SK-N-SH treated with all-trans-retinoic acid at 6 μM for 48 hours (cell line): ENCODE measurements at regions not wholly inside any gene's neighbourhood (a gene's known extent, or its start where the extent isn't known, plus 50 kb on each side); places are given as distances from the start of the nearest gene placed in this dataset.

ENCODE experiments used
- ATAC-seq: fragments of 200-7000 bp; cut with Tn5 transposase; 3 replicates; pipeline ENCODE4 v1.9.1; 2020; ENCODE audit warnings: mild to moderate bottlenecking, moderate library complexity
- ARNTL ChIP-seq: fragments of 450-650 bp; formaldehyde crosslinking; IDR thresholded peaks from 2 replicates; pipeline ENCODE4 v1.5.0; 2020; ENCODE audit warnings: low read depth, mild to moderate bottlenecking, moderate library complexity, borderline replicate concordance
- CREB5 ChIP-seq: fragments of 250-450 bp; sonication (Bioruptor Pico); IDR thresholded peaks from 2 replicates; pipeline ENCODE4 v1.5.1; 2020; ENCODE audit warnings: low read depth, mild to moderate bottlenecking, moderate library complexity
- CSRNP3 ChIP-seq: fragments of 250-450 bp; sonication (Bioruptor Pico); IDR thresholded peaks from 2 replicates; pipeline ENCODE4 v1.5.1; 2021; ENCODE audit warnings: mild to moderate bottlenecking, moderate library complexity
- ESRRG ChIP-seq: fragments of 250-450 bp; sonication (Bioruptor Pico); IDR thresholded peaks from 2 replicates; pipeline ENCODE4 v1.6.1; 2021; ENCODE audit warnings: mild to moderate bottlenecking
- GLIS3 ChIP-seq: fragments of 250-450 bp; sonication (Bioruptor Pico); IDR thresholded peaks from 2 replicates; pipeline ENCODE4 v1.5.0; 2020; ENCODE audit warnings: mild to moderate bottlenecking, moderate library complexity
- ISL1 ChIP-seq: fragments of 250-450 bp; sonication (Bioruptor Pico); IDR thresholded peaks from 2 replicates; pipeline ENCODE4 v2.1.2; 2022; ENCODE audit warnings: mild to moderate bottlenecking, moderate library complexity
- OSR1 ChIP-seq: fragments of 250-450 bp; sonication (Bioruptor Pico); IDR thresholded peaks from 2 replicates; pipeline ENCODE4 v1.8.0; 2022; ENCODE audit warnings: moderate library complexity, mild to moderate bottlenecking, inconsistent platforms
- PATZ1 ChIP-seq: fragments of 250-450 bp; sonication (Bioruptor Pico); IDR thresholded peaks from 2 replicates; pipeline ENCODE4 v1.8.0; 2020; ENCODE audit warnings: mild to moderate bottlenecking, moderate library complexity, borderline replicate concordance
- PPARA ChIP-seq: fragments of 250-450 bp; sonication (Bioruptor Pico); IDR thresholded peaks from 2 replicates; pipeline ENCODE4 v1.5.0; 2020; ENCODE audit warnings: mild to moderate bottlenecking, borderline replicate concordance
- RARB ChIP-seq: fragments of 250-450 bp; sonication (Bioruptor Pico); IDR thresholded peaks from 2 replicates; pipeline ENCODE4 v1.8.0; 2021; ENCODE audit warnings: mild to moderate bottlenecking, moderate library complexity
- SNAI2 ChIP-seq: fragments of 250-450 bp; sonication (Bioruptor Pico); IDR thresholded peaks from 2 replicates; pipeline ENCODE4 v1.5.0; 2020; ENCODE audit warnings: mild to moderate bottlenecking, moderate library complexity
- TCF4 ChIP-seq: fragments of 250-450 bp; sonication (Bioruptor Pico); IDR thresholded peaks from 2 replicates; pipeline ENCODE4 v1.8.0; 2021; ENCODE audit warnings: mild to moderate bottlenecking, moderate library complexity, borderline replicate concordance
- TOX ChIP-seq: fragments of 250-450 bp; sonication (Bioruptor Pico); IDR thresholded peaks from 2 replicates; pipeline ENCODE4 v1.8.0; 2021; ENCODE audit warnings: mild to moderate bottlenecking, moderate library complexity, borderline replicate concordance
- TSHZ2 ChIP-seq: fragments of 250-450 bp; sonication (Bioruptor Pico); IDR thresholded peaks from 2 replicates; pipeline ENCODE4 v1.5.0; 2020; ENCODE audit warnings: mild to moderate bottlenecking, moderate library complexity
- ZC3H10 ChIP-seq: fragments of 250-450 bp; sonication (Bioruptor Pico); IDR thresholded peaks from 2 replicates; pipeline ENCODE4 v1.5.1; 2021; ENCODE audit warnings: mild to moderate bottlenecking, moderate library complexity
- ZFP3 ChIP-seq: fragments of 250-450 bp; sonication (Bioruptor Pico); IDR thresholded peaks from 2 replicates; pipeline ENCODE4 v1.5.0; 2020; ENCODE audit warnings: mild to moderate bottlenecking, moderate library complexity
- ZFP30 ChIP-seq: fragments of 450-650 bp; formaldehyde crosslinking; IDR thresholded peaks from 2 replicates; pipeline ENCODE4 v1.5.0; 2022; ENCODE audit warnings: mild to moderate bottlenecking, moderate library complexity
- ZNF565 ChIP-seq: fragments of 450-650 bp; formaldehyde crosslinking; conservative IDR thresholded peaks from 2 replicates; pipeline ENCODE4 v1.5.0; 2020; ENCODE audit warnings: low read depth, mild to moderate bottlenecking, moderate library complexity
- ZNF70 ChIP-seq: fragments of 450-650 bp; formaldehyde crosslinking; IDR thresholded peaks from 2 replicates; pipeline ENCODE4 v1.5.0; 2020; ENCODE audit warnings: mild to moderate bottlenecking, moderate library complexity
- ZNF8 ChIP-seq: fragments of 450-650 bp; formaldehyde crosslinking; IDR thresholded peaks from 2 replicates; pipeline ENCODE4 v1.5.0; 2020; ENCODE audit warnings: mild to moderate bottlenecking, moderate library complexity
- TF ChIP-seq, protein P1 (sequence below): fragments of 250-450 bp; sonication (Bioruptor Pico); IDR thresholded peaks from 2 replicates; pipeline ENCODE4 v1.8.0; 2021; ENCODE audit warnings: low read depth, mild to moderate bottlenecking, moderate library complexity, borderline replicate concordance

DNA sequence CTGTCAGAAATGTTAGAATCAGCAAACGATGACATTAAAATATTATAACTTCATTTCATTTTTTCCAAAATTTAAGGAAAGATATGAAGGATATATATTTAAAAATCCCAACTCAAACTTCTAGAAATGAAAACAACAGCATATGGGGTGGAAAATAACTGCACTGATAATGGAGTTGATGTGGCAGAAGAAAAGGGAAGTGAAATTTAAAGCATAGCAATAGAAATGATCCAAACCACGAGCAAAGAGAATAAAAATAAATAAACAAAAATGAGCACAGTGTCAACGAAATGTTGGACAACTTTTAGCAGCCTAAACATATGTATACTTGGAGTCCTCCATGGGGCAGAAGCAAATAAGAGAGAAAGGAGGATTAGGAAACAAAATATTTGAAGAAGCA lies 280.2 kb downstream of the KCNJ3 start (continued):
- TF ChIP-seq GLIS3: no peak
- no peak for TF ChIP-seq TSHZ2 (CRISPR knock-in tag)
- TF ChIP-seq ZFP3: no peak

- ATAC-seq: no peak
- TF ChIP-seq ESRRG (CRISPR knock-in tag) (no peak), ARNTL (CRISPR knock-in tag) (no peak), ZFP30 (CRISPR knock-in tag) (no peak), TOX (CRISPR knock-in tag) (no peak), SNAI2 (CRISPR knock-in tag) (no peak), TSHZ2 (CRISPR knock-in tag) (no peak), TCF4 (CRISPR knock-in tag) (no peak), CREB5 (CRISPR knock-in tag) (no peak), ZC3H10 (no peak), RARB (no peak), PATZ1 (CRISPR knock-in tag) (no peak)
- TF ChIP-seq, protein P1, sequence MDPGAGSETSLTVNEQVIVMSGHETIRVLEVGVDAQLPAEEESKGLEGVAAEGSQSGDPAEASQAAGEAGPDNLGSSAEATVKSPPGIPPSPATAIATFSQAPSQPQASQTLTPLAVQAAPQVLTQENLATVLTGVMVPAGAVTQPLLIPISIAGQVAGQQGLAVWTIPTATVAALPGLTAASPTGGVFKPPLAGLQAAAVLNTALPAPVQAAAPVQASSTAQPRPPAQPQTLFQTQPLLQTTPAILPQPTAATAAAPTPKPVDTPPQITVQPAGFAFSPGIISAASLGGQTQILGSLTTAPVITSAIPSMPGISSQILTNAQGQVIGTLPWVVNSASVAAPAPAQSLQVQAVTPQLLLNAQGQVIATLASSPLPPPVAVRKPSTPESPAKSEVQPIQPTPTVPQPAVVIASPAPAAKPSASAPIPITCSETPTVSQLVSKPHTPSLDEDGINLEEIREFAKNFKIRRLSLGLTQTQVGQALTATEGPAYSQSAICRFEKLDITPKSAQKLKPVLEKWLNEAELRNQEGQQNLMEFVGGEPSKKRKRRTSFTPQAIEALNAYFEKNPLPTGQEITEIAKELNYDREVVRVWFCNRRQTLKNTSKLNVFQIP (CRISPR knock-in tag): no peak
- TF ChIP-seq, all 23 proteins: peak for 0
These were observed 279.7 kb downstream of the KCNJ3 start for GRCh38 chr2:154978244-154978643.

DNA sequence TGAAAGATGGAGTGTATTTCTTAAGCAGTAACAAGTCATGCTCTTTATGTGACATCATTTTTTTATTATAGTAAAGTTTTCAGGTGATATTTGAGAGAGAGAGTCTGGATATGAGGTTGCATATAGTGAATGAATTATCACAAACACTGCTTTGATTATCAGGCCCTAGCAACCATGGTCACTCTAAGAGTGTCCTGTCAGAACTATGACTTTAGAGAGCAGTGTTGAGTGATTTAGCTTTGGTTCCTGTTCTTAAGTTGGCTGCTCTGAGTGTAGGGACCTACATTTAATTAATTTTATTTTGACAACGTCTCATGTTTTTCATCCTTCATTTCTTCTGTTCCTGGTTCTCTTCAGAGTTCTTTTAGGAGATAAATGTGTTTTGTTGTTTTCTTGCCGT lies 275.5 kb downstream of the KCNJ3 start:
- TF ChIP-seq, protein P1 (CRISPR knock-in tag): no peak
- no peak for TF ChIP-seq GLIS3
- TF ChIP-seq TCF4 (CRISPR knock-in tag): no peak
- TF ChIP-seq ZNF565: no peak
- no peak for TF ChIP-seq ZNF70 (CRISPR knock-in tag)
- no peak for TF ChIP-seq ZFP30 (CRISPR knock-in tag)
- no peak for TF ChIP-seq ZNF8 (CRISPR knock-in tag)
- TF ChIP-seq PPARA (CRISPR knock-in tag): no peak
- TF ChIP-seq OSR1: no peak
- no peak for TF ChIP-seq CSRNP3 (CRISPR knock-in tag)
- no peak for TF ChIP-seq TSHZ2 (CRISPR knock-in tag)
- no peak for TF ChIP-seq ISL1 (CRISPR knock-in tag)
- no peak for TF ChIP-seq TOX (CRISPR knock-in tag)
- TF ChIP-seq ZFP3: no peak
- TF ChIP-seq ARNTL (CRISPR knock-in tag): no peak
- no peak for TF ChIP-seq RARB
- no peak for ATAC-seq
